AG04450 (cell line): ENCODE measurements at regions not wholly inside any gene's neighbourhood (a gene's known extent, or its start where the extent isn't known, plus 50 kb on each side); places are given as distances from the start of the nearest gene placed in this dataset.

Experiments
- CTCF ChIA-PET: fragments of 300-600, 350-600 bp; formaldehyde crosslinking; extraction: SDS; loops from one replicate; lab custom pipeline; 2022; ENCODE audit warnings: antibody characterized with exemption, inconsistent platforms; lab: Charles Lee
- POLR2A ChIA-PET: fragments of 350-600 bp; formaldehyde crosslinking; extraction: SDS; loops from one replicate; lab custom pipeline; 2021; ENCODE audit warnings: antibody characterized with exemption, inconsistent platforms; lab: Yijun Ruan, JAX
- DNase-seq: peaks from one replicate; pipeline ENCODE4 v3.0.0-alpha.2; 2011; ENCODE audit warnings: low read depth, low spot score
- H3K27ac ChIP-seq: one replicate; pipeline ENCODE4 v1.5.1; 2012; ENCODE audit warnings: low read depth, low read length, control low read depth
- H3K27me3 ChIP-seq: one replicate; pipeline ENCODE4 v1.6.0; 2012; ENCODE audit warnings: low read length; ENCODE audit not compliant: control insufficient read depth, insufficient read depth
- H3K4me3 ChIP-seq: 2 replicates; pipeline ENCODE4 v1.5.1; 2011; ENCODE audit warnings: mild to moderate bottlenecking, low read depth, low read length, control low read depth
- H3K9me3 ChIP-seq: 2 replicates; pipeline ENCODE4 v1.5.1; 2012; ENCODE audit warnings: low read length; ENCODE audit not compliant: control insufficient read depth, insufficient read depth
- TF ChIP-seq, protein P1 (sequence below): IDR thresholded peaks from 2 replicates; pipeline ENCODE4 v1.5.1; 2011; ENCODE audit warnings: low read depth, low read length, control low read depth, inconsistent platforms

DNA sequence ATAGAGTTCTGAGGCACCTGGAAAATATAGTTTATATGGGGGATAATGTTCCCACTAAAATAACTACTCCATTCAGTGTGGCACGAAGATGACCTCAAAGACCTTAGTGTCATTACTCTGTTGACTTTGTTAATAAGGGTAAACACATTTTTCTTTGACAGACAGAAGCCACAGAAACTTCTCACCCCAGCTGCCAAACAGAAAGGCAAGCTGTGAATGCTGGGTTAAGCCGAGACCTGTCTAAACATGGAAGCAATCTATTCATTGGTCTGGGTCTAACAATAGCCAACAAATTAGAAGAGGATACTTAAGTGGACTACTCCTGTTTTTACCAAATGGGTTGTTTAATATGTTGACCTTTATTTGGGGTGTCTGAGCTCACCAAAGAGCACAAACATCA, 171.4 kb downstream of the TLE1 start:
- DNase-seq = no peak
- Histone ChIP-seq H3K27me3 (no peaks in the 10 kb centered on the region), H3K27ac (no peak overlapping the region), H3K9me3 (no peaks in the 10 kb centered on the region), H3K4me3 (no peak overlapping the region)
- POLR2A ChIA-PET = no interaction called here
- CTCF ChIA-PET = interaction anchor here (0.7 kb wide), 1 partner anchor 842 kb away, joined by 3 read pairs; no protein-coding TSS in a partner anchor
- TF ChIP-seq, protein P1, sequence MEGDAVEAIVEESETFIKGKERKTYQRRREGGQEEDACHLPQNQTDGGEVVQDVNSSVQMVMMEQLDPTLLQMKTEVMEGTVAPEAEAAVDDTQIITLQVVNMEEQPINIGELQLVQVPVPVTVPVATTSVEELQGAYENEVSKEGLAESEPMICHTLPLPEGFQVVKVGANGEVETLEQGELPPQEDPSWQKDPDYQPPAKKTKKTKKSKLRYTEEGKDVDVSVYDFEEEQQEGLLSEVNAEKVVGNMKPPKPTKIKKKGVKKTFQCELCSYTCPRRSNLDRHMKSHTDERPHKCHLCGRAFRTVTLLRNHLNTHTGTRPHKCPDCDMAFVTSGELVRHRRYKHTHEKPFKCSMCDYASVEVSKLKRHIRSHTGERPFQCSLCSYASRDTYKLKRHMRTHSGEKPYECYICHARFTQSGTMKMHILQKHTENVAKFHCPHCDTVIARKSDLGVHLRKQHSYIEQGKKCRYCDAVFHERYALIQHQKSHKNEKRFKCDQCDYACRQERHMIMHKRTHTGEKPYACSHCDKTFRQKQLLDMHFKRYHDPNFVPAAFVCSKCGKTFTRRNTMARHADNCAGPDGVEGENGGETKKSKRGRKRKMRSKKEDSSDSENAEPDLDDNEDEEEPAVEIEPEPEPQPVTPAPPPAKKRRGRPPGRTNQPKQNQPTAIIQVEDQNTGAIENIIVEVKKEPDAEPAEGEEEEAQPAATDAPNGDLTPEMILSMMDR = no peak

DNA sequence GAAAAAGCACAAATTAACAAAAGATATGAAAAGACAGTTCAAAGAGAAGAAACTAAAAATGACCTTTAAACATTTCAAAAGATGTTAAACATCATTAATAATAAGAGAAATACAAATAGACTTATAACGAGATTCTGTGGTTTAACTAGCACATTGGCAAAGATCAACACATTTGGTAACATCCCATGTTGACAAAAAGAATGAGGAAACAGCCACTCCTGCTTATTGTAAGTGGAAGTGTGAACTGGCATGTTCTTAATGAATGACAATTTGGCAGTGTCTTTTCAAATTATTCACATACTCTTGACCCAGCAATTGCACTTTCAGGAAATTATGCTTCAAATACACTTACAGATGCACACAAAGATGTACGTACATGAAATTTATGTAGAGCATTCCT, 176.3 kb downstream of the TLE1 start:
- no peak overlapping the region for H3K4me3 ChIP-seq
- no peak for DNase-seq
- H3K27me3 ChIP-seq = no peaks in the 10 kb centered on the region
- ChIA-PET POLR2A (no interaction called here), CTCF (interaction anchor here (1.1 kb wide), 1 partner anchor 10 kb away, joined by 5 read pairs; no protein-coding TSS in a partner anchor)
- H3K9me3 ChIP-seq = no peaks in the 10 kb centered on the region; the same call in 1 of the 2 replicates
- H3K27ac ChIP-seq = no peak overlapping the region
- TF ChIP-seq, protein P1 = no peak

DNA sequence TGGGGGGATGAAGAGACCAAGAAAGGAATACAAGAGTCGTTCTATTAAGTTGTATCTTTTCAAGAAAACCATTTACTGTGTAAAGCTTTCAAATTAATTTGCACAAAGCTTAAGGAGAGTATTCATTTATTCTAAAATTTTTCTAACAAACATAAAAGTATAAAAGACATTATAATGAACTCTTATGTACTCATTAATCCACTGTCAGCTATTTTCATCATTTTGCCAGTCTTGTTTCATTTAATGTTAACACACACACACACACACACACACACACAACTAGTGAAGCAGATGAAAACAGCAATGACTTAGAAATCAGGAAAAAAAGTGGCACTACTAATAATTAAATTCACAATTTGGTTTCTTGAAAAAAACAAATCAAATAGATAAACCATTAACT, 176.7 kb downstream of the TLE1 start:
- ChIA-PET CTCF (interaction anchor here (1.1 kb wide), 1 partner anchor 10 kb away, joined by 5 read pairs; no protein-coding TSS in a partner anchor), POLR2A (no interaction called here)
- H3K27ac ChIP-seq = no peak overlapping the region
- no peak overlapping the region for H3K4me3 ChIP-seq
- H3K27me3 ChIP-seq = no peaks in the 10 kb centered on the region
- TF ChIP-seq, protein P1 = no peak
- no peak for DNase-seq
- peaks cover under 1% of the 10 kb centered on the region; the same call in 1 of the 2 replicates for H3K9me3 ChIP-seq

DNA sequence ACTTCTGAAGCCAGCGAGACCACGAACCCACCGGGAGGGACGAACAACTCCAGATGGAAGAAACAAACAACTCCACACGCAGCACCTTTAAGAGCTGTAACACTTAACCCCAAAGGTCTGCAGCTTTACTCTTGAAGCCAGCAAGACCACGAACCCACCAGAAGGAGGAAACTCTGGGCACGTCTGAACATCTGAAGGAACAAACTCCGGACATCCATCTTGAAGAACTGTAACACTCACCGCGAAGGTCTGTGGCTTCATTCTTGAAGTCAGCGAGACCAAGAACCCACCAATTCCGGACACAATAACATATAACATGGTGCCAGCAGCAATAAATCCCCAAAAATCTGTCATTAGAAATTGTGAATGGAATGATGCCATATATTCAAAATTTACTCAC, 180.9 kb downstream of the TLE1 start:
- ChIA-PET POLR2A (no interaction called here), CTCF (interaction anchor here (0.8 kb wide), 1 partner anchor 14 kb away, joined by 3 read pairs; no protein-coding TSS in a partner anchor)
- Histone ChIP-seq H3K27ac (no peak overlapping the region), H3K27me3 (no peaks in the 10 kb centered on the region), H3K4me3 (no peak overlapping the region), H3K9me3 (peaks cover 8% of the 10 kb centered on the region; the same call in 1 of the 2 replicates)
- no peak for DNase-seq
- TF ChIP-seq, protein P1 = no peak

DNA sequence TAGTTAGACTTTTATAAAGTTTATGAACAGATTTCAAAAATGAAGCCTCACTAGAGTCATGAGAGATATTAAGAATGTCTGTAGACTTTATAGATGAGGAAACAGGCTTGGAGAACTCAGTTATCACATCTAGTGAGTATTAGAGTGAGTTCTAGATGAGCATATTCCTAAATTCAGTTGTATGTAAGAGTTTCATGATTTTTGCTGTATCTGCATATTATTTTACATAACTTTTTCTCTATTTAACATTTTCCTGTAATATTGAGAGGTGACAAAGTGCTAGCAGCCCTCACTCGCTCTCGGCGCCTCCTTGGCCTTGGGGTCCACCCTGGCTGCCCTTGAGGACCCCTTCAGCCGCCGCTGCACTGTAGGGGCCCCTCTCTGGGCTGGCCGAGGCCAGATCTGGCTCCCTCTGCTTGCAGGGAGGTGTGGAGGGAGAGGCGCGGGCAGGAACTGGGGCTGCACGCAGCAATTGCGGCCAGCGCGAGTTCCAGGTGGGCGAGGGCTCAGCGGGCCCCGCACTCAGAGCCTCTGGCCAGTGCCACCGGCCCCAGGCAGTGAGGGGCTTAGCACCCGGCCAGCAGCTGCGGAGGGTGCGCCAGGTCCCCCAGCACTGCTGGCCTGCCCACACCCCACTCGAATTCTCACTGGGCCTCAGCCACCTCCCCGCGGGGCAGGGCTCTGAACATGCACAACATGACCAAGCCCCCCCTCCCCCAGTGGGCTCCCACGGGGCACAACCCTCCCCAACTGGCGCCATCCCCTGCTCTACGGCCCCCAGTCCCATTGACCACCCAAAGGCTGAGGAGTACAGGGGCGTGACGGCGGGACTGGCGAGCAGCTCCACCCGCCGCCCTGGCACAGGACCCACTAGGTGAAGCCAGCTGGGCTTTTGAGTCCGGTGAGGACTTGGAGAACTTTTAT, 182.1 kb downstream of the TLE1 start:
- TF ChIP-seq, protein P1 = no peak
- POLR2A ChIA-PET = no interaction called here
- CTCF ChIA-PET = no interaction called here
- H3K27me3 ChIP-seq = no peaks in the 10 kb centered on the region
- H3K4me3 ChIP-seq = no peak overlapping the region
- no peak for DNase-seq
- H3K27ac ChIP-seq = no peak overlapping the region
- H3K9me3 ChIP-seq = peaks cover 8% of the 10 kb centered on the region; the same call in 1 of the 2 replicates
